Mesendoderm (in vitro differentiated cells): ENCODE measurements at regions not wholly inside any gene's neighbourhood (a gene's known extent, or its start where the extent isn't known, plus 50 kb on each side); places are given as distances from the start of the nearest gene placed in this dataset.

Experiments
- DNase-seq: peaks from one replicate; pipeline ENCODE4 v3.0.0; 2013
- H2AK5ac ChIP-seq: 2 replicates; pipeline ENCODE4 v1.6.1; 2013; ENCODE audit warnings: low read length, inconsistent platforms
- H2BK120ac ChIP-seq: 2 replicates; pipeline ENCODE4 v1.6.1; 2013; ENCODE audit warnings: low read depth, mild to moderate bottlenecking, low read length, moderate library complexity, mixed read lengths
- H2BK15ac ChIP-seq: replicated peaks from 2 replicates; pipeline ENCODE4 v1.6.1; 2013; ENCODE audit warnings: low read depth, mild to moderate bottlenecking, moderate library complexity
- H2BK5ac ChIP-seq: 2 replicates; pipeline ENCODE4 v1.6.1; 2013; ENCODE audit warnings: low read length, inconsistent platforms
- H3K18ac ChIP-seq: 2 replicates; pipeline ENCODE4 v1.6.1; 2013; ENCODE audit warnings: mild to moderate bottlenecking, low read length, mixed read lengths
- H3K23ac ChIP-seq: one replicate; pipeline ENCODE4 v1.6.1; 2013; ENCODE audit warnings: low read length
- H3K27ac ChIP-seq: 2 replicates; pipeline ENCODE4 v1.5.1; 2013; ENCODE audit warnings: low read depth, mild to moderate bottlenecking, inconsistent platforms, low read length, moderate library complexity
- H3K27me3 ChIP-seq: 2 replicates; pipeline ENCODE4 v1.6.1; 2013; ENCODE audit warnings: low read length, control low read depth, mild to moderate bottlenecking, inconsistent platforms; ENCODE audit not compliant: insufficient read depth, poor library complexity
- H3K36me3 ChIP-seq: 2 replicates; pipeline ENCODE4 v1.6.1; 2013; ENCODE audit warnings: low read length, inconsistent platforms; ENCODE audit not compliant: control insufficient read depth, insufficient read depth
- H3K4ac ChIP-seq: one replicate; pipeline ENCODE4 v1.6.1; 2013; ENCODE audit warnings: low read depth, mild to moderate bottlenecking, low read length, moderate library complexity
- H3K4me1 ChIP-seq: 2 replicates; pipeline ENCODE4 v1.6.1; 2013; ENCODE audit warnings: low read depth, low read length, inconsistent platforms; ENCODE audit not compliant: control insufficient read depth
- H3K4me2 ChIP-seq: 2 replicates; pipeline ENCODE4 v1.6.1; 2013; ENCODE audit warnings: low read length
- H3K4me3 ChIP-seq: 2 replicates; pipeline ENCODE4 v1.5.1; 2013; ENCODE audit warnings: mild to moderate bottlenecking, low read length
- H3K56ac ChIP-seq: one replicate; pipeline ENCODE4 v1.6.1; 2013; ENCODE audit warnings: low read length
- H3K79me1 ChIP-seq: 2 replicates; pipeline ENCODE4 v1.6.1; 2013; ENCODE audit warnings: low read length, inconsistent platforms
- H3K79me2 ChIP-seq: 2 replicates; pipeline ENCODE4 v1.6.1; 2013; ENCODE audit warnings: mild to moderate bottlenecking, low read length; ENCODE audit not compliant: control insufficient read depth, insufficient read depth
- H3K9ac ChIP-seq: 2 replicates; pipeline ENCODE4 v1.6.1; 2013; ENCODE audit warnings: low read length, inconsistent platforms
- H4K5ac ChIP-seq: one replicate; pipeline ENCODE4 v1.6.1; 2013; ENCODE audit warnings: low read length
- H4K8ac ChIP-seq: one replicate; pipeline ENCODE4 v1.6.1; 2013; ENCODE audit warnings: low read depth, mild to moderate bottlenecking, control low read depth, low read length, moderate library complexity
- WGBS: extraction: QIAGEN DNeasy Blood & Tissue Kit; methylation state at CpG from one replicate; pipeline ENCODE4 v1.1.7; 2013; ENCODE audit warnings: low lambda C conversion rate, missing lambda C conversion rate; ENCODE audit not compliant: insufficient coverage; ENCODE audit errors: extremely low coverage; 5-methylcytosine and 5-hydroxymethylcytosine counted together

DNA sequence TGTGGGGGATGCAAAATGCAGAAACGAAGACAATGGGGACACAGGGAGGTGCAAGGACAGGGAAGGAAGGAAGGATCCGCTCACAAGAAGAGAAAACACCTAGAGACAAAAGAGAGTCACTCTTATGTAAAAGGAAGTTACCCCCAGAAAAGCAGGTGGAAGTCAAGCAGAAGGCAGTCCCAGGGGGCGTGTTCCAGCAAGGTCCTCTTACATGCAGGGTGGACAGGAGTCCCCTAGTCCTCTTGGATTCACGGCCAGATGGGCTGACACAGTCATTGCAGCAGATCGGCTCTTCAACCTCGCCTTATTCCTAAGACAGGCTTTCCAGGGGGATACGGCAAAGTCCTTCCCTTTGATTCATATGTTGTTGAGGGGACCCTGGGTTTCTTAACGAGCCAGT lies 83.9 kb upstream of the SPATA13 start:
- no peak overlapping the region for H3K23ac ChIP-seq
- no peak overlapping the region for H2BK15ac ChIP-seq
- H4K8ac ChIP-seq: no peak overlapping the region
- no peak overlapping the region for H3K9ac ChIP-seq
- no peaks in the 10 kb centered on the region for H3K79me2 ChIP-seq
- no peak overlapping the region for H2BK5ac ChIP-seq
- DNase-seq: no peak
- no peaks in the 10 kb centered on the region for H3K4me1 ChIP-seq
- no peak overlapping the region for H3K56ac ChIP-seq
- no peak overlapping the region for H3K18ac ChIP-seq
- H4K5ac ChIP-seq: no peak overlapping the region
- H3K4me3 ChIP-seq: no peak overlapping the region
- H3K4me2 ChIP-seq: no peak overlapping the region
- no peaks in the 10 kb centered on the region for H3K27me3 ChIP-seq
- H2AK5ac ChIP-seq: no peak overlapping the region
- WGBS: no CpG with 5 or more reads among the region's 8 CpGs
- no peaks in the 10 kb centered on the region for H3K36me3 ChIP-seq
- no peak overlapping the region for H3K4ac ChIP-seq
- H3K79me1 ChIP-seq: no peaks in the 10 kb centered on the region
- H3K27ac ChIP-seq: no peak overlapping the region
- no peak overlapping the region for H2BK120ac ChIP-seq

DNA sequence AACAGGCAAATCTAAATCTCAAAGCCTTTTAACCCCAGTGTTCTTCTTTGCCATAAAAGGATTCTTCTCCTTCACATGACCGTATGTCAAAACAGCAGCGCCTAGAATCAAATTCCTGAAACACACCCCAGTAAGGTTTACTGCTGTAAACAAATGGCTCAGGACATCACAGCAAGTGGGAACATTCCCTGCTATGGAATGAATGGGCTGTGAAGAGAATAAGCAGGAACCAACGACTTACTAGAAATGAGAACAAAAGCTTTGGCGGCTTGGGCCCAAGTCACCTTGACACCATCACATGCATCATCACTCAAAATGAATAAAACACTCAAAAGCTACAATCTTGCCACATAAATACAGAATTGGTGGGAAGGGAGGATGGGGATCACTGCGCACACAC lies 80.4 kb upstream of the SPATA13 start:
- Histone ChIP-seq H4K8ac (no peak overlapping the region), H3K36me3 (no peaks in the 10 kb centered on the region), H4K5ac (no peak overlapping the region), H2BK15ac (no peak overlapping the region), H3K79me2 (no peaks in the 10 kb centered on the region), H3K4me1 (no peaks in the 10 kb centered on the region), H3K18ac (no peak overlapping the region), H3K4me3 (no peak overlapping the region), H3K4me2 (no peak overlapping the region), H2BK5ac (no peak overlapping the region), H2AK5ac (no peak overlapping the region), H3K4ac (no peak overlapping the region), H2BK120ac (no peak overlapping the region), H3K79me1 (no peaks in the 10 kb centered on the region), H3K27me3 (no peaks in the 10 kb centered on the region), H3K23ac (no peak overlapping the region), H3K9ac (no peak overlapping the region), H3K56ac (no peak overlapping the region), H3K27ac (no peak overlapping the region)
- no peak for DNase-seq
- no CpG with 5 or more reads among the region's 5 CpGs for WGBS

DNA sequence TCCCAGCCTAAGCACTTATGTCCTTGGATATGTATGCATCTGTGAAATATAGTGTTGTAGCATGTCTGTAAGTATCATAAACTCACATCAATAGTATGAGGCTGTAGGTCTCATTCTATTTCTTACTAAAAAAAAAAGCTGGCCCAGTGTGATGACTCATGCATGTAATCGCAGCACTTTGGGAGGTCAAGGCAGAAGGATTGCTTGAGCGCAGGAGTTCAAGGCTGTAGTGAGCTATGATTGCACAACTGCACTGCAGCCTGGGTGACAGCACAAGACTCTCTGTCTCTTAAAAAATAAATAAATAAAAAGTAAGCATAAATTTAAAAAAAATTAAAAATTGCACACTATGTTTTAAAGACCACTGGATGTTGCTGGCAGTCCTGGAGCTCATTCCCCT lies 79.1 kb upstream of the SPATA13 start:
- Histone ChIP-seq H2BK5ac (no peak overlapping the region), H3K18ac (no peak overlapping the region), H4K8ac (no peak overlapping the region), H2AK5ac (no peak overlapping the region), H3K27ac (no peak overlapping the region), H3K56ac (no peak overlapping the region), H3K79me1 (no peaks in the 10 kb centered on the region), H3K36me3 (no peaks in the 10 kb centered on the region), H3K23ac (no peak overlapping the region), H2BK15ac (no peak overlapping the region), H3K9ac (no peak overlapping the region), H2BK120ac (no peak overlapping the region), H3K4me2 (no peak overlapping the region), H3K4me1 (no peaks in the 10 kb centered on the region), H3K4me3 (no peak overlapping the region), H4K5ac (no peak overlapping the region), H3K27me3 (no peaks in the 10 kb centered on the region), H3K4ac (no peak overlapping the region), H3K79me2 (no peaks in the 10 kb centered on the region)
- WGBS: no CpG with 5 or more reads among the region's 2 CpGs
- DNase-seq: no peak

DNA sequence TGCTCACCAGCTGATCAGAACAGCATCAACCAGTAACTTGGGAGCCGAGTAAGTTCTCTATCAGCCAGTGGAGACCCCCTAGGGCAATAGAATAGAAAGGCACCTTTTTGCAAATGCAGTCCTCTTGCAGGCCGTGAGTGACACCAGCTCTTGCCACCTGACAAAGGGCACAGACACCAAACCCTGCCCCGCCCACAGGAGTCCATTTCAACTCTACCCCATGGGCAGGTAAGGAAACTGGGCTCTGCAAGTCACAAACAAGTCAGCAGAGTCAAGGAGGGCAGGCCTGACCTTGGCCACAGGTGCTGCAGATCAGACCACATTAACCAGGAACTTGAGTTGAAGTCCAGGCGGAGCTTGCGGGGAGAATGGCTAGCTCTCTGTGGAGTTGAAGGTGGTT lies 77.4 kb upstream of the SPATA13 start:
- Histone ChIP-seq H3K9ac (no peak overlapping the region), H3K23ac (no peak overlapping the region), H3K56ac (no peak overlapping the region), H2AK5ac (no peak overlapping the region), H4K8ac (no peak overlapping the region), H3K18ac (no peak overlapping the region), H3K4ac (no peak overlapping the region), H3K79me1 (no peaks in the 10 kb centered on the region), H4K5ac (no peak overlapping the region), H3K4me3 (no peak overlapping the region), H2BK5ac (no peak overlapping the region), H2BK120ac (no peak overlapping the region), H3K79me2 (no peaks in the 10 kb centered on the region), H3K27me3 (no peaks in the 10 kb centered on the region), H3K36me3 (no peaks in the 10 kb centered on the region), H2BK15ac (no peak overlapping the region), H3K27ac (no peak overlapping the region), H3K4me1 (no peaks in the 10 kb centered on the region), H3K4me2 (no peak overlapping the region)
- no peak for DNase-seq
- WGBS: no CpG with 5 or more reads among the region's 5 CpGs

DNA sequence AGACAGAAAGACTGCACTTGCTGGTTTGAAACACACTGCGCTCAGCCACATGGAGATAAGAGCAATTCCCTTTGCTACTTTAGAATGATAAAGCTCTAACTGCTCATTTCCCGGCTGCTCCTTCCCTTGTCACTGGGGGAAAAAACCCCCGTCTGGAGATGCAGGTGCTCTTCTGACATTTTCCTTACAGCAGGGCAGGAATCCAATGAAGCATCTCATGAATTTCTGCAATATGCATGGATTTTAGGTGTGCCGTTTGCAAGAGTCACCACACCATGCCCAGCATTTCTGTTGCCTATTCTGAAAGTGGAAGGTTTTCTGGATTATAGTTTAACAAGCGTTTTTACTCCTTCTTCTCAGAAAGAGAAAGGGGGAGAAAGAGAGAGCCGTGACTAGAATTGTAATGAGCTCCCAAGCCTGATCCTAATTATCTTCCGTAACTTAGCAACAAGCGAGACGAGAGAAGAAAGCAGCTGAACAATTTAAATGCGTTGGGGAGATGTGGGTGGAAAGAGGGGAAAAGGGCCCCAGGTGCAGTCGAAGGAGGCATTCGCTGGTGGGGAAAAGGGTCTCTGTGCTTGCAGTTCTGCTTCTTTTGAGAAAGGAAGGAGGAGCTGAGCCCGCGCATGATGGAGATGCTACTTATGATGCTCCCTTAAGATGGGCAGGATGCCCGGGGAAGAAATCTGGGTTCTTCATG lies 76.6 kb upstream of the SPATA13 start:
- H2BK120ac ChIP-seq: no peak overlapping the region
- no peak overlapping the region for H3K4me2 ChIP-seq
- H3K27me3 ChIP-seq: no peaks in the 10 kb centered on the region
- H2AK5ac ChIP-seq: no peak overlapping the region
- no peak overlapping the region for H3K4me3 ChIP-seq
- H3K36me3 ChIP-seq: no peaks in the 10 kb centered on the region
- no CpG with 5 or more reads among the region's 15 CpGs for WGBS
- H3K18ac ChIP-seq: no peak overlapping the region
- no peak for DNase-seq
- no peak overlapping the region for H3K56ac ChIP-seq
- no peaks in the 10 kb centered on the region for H3K4me1 ChIP-seq
- no peaks in the 10 kb centered on the region for H3K79me1 ChIP-seq
- no peak overlapping the region for H2BK5ac ChIP-seq
- H4K5ac ChIP-seq: no peak overlapping the region
- H3K27ac ChIP-seq: no peak overlapping the region
- H3K23ac ChIP-seq: no peak overlapping the region
- no peak overlapping the region for H3K4ac ChIP-seq
- no peak overlapping the region for H3K9ac ChIP-seq
- no peaks in the 10 kb centered on the region for H3K79me2 ChIP-seq
- no peak overlapping the region for H4K8ac ChIP-seq
- H2BK15ac ChIP-seq: no peak overlapping the region

DNA sequence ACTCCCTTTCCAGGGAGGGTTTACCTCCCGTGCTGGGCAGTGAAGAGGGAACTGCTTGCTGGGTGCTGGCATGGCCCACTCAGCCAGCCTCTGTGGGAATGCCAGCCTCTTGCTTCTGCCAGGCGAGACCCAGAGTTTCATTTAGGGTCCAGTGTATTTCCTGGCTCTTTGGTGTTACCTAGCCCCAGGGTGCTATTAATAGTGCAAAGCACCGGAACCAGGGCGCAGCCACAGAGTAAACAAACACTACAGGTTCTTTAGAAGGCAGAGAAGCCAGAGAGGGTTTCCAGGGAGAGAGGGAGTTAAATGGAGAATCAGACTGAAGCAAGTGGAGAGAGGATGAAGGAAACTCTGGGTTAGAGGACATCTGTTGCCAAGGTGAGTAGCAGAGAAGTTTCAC lies 74.9 kb upstream of the SPATA13 start:
- no peak overlapping the region for H4K5ac ChIP-seq
- no peak overlapping the region for H3K18ac ChIP-seq
- no peak for DNase-seq
- H3K4me3 ChIP-seq: no peak overlapping the region
- H3K79me1 ChIP-seq: no peaks in the 10 kb centered on the region
- no peaks in the 10 kb centered on the region for H3K4me1 ChIP-seq
- H3K4me2 ChIP-seq: no peak overlapping the region
- no peaks in the 10 kb centered on the region for H3K79me2 ChIP-seq
- no peak overlapping the region for H2BK5ac ChIP-seq
- H4K8ac ChIP-seq: no peak overlapping the region
- no peak overlapping the region for H3K56ac ChIP-seq
- no peak overlapping the region for H2BK120ac ChIP-seq
- WGBS: no CpG with 5 or more reads among the region's 4 CpGs
- H2BK15ac ChIP-seq: no peak overlapping the region
- no peaks in the 10 kb centered on the region for H3K36me3 ChIP-seq
- no peak overlapping the region for H3K4ac ChIP-seq
- no peak overlapping the region for H3K23ac ChIP-seq
- H2AK5ac ChIP-seq: no peak overlapping the region
- no peak overlapping the region for H3K9ac ChIP-seq
- no peak overlapping the region for H3K27ac ChIP-seq
- H3K27me3 ChIP-seq: no peaks in the 10 kb centered on the region
